Neural cell (in vitro differentiated cells): ENCODE measurements at regions not wholly inside any gene's neighbourhood (a gene's known extent, or its start where the extent isn't known, plus 50 kb on each side); places are given as distances from the start of the nearest gene placed in this dataset.

Experiments used
- EP300 ChIP-seq: fragments of 450-650 bp; conservative IDR thresholded peaks from 2 replicates; pipeline ENCODE4 v1.6.1; 2014; ENCODE audit warnings: antibody characterized with exemption, mild to moderate bottlenecking, moderate library complexity; ENCODE audit not compliant: poor library complexity, severe bottlenecking
- EZH2 ChIP-seq: fragments of 200-600, 300-800 bp; shearing (Covaris generic), sonication (generic); IDR thresholded peaks from 2 replicates; pipeline ENCODE4 v1.6.1; 2014; ENCODE audit warnings: antibody characterized with exemption, low read length, borderline replicate concordance, mild to moderate bottlenecking; ENCODE audit not compliant: insufficient read depth, poor library complexity, severe bottlenecking
- MXI1 ChIP-seq: fragments of 450-650 bp; conservative IDR thresholded peaks from 2 replicates; pipeline ENCODE4 v1.6.1; 2014; ENCODE audit warnings: antibody characterized with exemption, mild to moderate bottlenecking; ENCODE audit not compliant: poor library complexity, severe bottlenecking
- POLR2AphosphoS5 ChIP-seq: IDR thresholded peaks from 2 replicates; pipeline ENCODE4 v1.6.1; 2012
- RAD21 ChIP-seq: fragments of 450-650 bp; conservative IDR thresholded peaks from 2 replicates; pipeline ENCODE4 v1.6.1; 2014; ENCODE audit warnings: antibody characterized with exemption, mild to moderate bottlenecking, moderate library complexity
- SMC3 ChIP-seq: fragments of 450-650 bp; conservative IDR thresholded peaks from 2 replicates; pipeline ENCODE4 v1.6.1; 2014; ENCODE audit warnings: antibody characterized with exemption, mild to moderate bottlenecking, moderate library complexity; ENCODE audit not compliant: poor library complexity
- TAF1 ChIP-seq: IDR thresholded peaks from 2 replicates; pipeline ENCODE4 v1.6.1; 2012; ENCODE audit warnings: low read depth
- TF ChIP-seq, protein P1 (sequence below): fragments of 450-650 bp; IDR thresholded peaks from 2 replicates; pipeline ENCODE4 v1.5.1; 2014; ENCODE audit warnings: antibody characterized with exemption, mild to moderate bottlenecking, moderate library complexity; ENCODE audit not compliant: poor library complexity, severe bottlenecking
- TF ChIP-seq, protein P2 (sequence below): IDR thresholded peaks from 2 replicates; pipeline ENCODE4 v1.6.1; 2012; ENCODE audit warnings: borderline replicate concordance

DNA sequence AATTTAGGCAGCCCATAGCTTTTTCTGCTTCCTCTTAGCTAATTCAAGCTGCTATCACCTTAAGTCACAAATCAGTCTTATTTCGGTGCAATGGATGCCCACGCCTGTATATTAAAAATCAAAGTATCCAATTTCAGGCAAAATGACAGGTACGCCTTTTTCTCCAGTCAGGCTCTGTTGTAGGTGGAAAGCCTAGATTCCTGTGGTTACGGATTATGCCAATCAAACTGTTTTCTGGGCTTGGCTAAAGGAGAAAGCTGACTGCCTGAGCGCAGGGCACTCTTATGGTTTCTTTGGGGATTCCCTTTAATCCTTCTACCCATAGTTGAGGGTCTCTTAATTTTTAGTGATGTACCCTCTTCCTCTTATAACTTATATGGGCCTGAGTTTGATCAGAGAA lies 550.5 kb downstream of the PDHA2 start:
- TF ChIP-seq, protein P1, sequence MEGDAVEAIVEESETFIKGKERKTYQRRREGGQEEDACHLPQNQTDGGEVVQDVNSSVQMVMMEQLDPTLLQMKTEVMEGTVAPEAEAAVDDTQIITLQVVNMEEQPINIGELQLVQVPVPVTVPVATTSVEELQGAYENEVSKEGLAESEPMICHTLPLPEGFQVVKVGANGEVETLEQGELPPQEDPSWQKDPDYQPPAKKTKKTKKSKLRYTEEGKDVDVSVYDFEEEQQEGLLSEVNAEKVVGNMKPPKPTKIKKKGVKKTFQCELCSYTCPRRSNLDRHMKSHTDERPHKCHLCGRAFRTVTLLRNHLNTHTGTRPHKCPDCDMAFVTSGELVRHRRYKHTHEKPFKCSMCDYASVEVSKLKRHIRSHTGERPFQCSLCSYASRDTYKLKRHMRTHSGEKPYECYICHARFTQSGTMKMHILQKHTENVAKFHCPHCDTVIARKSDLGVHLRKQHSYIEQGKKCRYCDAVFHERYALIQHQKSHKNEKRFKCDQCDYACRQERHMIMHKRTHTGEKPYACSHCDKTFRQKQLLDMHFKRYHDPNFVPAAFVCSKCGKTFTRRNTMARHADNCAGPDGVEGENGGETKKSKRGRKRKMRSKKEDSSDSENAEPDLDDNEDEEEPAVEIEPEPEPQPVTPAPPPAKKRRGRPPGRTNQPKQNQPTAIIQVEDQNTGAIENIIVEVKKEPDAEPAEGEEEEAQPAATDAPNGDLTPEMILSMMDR, result no peak
- no peak for TF ChIP-seq EP300
- TF ChIP-seq, protein P2, sequence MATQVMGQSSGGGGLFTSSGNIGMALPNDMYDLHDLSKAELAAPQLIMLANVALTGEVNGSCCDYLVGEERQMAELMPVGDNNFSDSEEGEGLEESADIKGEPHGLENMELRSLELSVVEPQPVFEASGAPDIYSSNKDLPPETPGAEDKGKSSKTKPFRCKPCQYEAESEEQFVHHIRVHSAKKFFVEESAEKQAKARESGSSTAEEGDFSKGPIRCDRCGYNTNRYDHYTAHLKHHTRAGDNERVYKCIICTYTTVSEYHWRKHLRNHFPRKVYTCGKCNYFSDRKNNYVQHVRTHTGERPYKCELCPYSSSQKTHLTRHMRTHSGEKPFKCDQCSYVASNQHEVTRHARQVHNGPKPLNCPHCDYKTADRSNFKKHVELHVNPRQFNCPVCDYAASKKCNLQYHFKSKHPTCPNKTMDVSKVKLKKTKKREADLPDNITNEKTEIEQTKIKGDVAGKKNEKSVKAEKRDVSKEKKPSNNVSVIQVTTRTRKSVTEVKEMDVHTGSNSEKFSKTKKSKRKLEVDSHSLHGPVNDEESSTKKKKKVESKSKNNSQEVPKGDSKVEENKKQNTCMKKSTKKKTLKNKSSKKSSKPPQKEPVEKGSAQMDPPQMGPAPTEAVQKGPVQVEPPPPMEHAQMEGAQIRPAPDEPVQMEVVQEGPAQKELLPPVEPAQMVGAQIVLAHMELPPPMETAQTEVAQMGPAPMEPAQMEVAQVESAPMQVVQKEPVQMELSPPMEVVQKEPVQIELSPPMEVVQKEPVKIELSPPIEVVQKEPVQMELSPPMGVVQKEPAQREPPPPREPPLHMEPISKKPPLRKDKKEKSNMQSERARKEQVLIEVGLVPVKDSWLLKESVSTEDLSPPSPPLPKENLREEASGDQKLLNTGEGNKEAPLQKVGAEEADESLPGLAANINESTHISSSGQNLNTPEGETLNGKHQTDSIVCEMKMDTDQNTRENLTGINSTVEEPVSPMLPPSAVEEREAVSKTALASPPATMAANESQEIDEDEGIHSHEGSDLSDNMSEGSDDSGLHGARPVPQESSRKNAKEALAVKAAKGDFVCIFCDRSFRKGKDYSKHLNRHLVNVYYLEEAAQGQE, result no peak
- TF ChIP-seq POLR2AphosphoS5, result no peak
- no peak for TF ChIP-seq EZH2
- no peak for TF ChIP-seq SMC3
- TF ChIP-seq RAD21, result no peak
- TF ChIP-seq TAF1, result no peak
- TF ChIP-seq MXI1, result no peak
